ENCODE measurements at regions not wholly inside any gene's neighbourhood (a gene's known extent, or its start where the extent isn't known, plus 50 kb on each side); places are given as distances from the start of the nearest gene placed in this dataset.
"Not testable (repeated sequence)": the region's sequence is repeated elsewhere in the genome, so short reads cannot be mapped to it uniquely, and the experiment has no call there.

DNA sequence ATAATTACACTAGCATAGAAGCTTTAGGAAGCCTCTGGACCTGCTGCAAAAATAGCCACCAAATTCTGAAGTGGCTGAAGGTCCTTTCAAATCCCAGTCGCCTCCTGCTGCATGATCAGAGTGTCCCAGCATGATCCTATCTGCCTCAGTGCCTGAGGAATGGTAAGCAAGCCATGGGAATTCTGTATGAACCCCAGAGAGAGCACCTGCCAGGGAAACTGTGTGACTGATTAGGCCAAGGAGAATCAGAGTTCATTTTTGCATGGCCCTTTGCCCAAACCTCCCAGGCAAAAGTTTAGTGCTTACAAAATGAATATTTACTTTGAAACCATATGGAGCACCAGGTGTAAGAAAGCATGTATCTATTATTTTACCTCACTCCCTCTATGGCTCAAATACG is 221.4 kb downstream of the ARL4C start:
- no peak for DNase-seq (ENCODE audit: low read depth)

- no peak for DNase-seq (ENCODE audit: low read depth)
Measured at GRCh38 chr2:234273887-234274584, 222.8 kb downstream of the ARL4C start.

DNA sequence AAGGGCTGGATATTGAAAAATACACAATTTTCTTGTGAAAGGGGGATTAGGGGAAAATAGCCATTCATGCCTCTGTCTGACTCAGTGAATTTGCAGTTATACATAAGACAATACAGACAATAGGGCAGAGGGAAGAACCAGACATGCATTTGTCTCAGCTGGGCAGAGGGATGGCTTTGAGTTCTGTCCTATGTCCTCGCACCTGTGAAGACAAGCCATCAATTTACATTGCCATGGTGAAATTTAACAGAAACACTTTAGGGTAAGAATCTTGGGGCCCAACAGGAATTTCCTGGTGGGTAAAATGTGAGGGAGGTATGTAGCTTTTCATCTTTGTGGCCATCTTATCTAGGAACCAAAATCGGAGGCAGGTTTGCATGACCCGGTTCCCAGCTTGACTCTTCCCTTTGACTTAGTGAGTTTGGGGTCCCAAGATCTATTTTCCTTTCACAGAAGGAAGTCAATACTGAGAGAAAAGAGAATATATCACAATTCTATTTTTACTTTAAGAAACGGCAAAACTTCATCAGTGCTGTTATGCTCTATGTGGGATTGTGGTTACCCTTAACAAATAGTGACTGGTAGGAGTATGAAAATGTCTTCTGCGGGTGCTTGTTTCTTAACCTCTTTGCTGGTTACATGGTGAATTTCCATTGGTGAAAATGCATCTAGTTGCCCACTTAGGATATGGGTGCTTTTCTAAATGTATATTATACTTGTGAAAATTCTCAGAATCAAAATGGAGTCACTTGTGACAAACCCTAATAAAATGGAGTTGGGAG is 221.8 kb downstream of the SPP2 start:
- DNase-seq (ENCODE audit: low read depth), result no peak

DNA sequence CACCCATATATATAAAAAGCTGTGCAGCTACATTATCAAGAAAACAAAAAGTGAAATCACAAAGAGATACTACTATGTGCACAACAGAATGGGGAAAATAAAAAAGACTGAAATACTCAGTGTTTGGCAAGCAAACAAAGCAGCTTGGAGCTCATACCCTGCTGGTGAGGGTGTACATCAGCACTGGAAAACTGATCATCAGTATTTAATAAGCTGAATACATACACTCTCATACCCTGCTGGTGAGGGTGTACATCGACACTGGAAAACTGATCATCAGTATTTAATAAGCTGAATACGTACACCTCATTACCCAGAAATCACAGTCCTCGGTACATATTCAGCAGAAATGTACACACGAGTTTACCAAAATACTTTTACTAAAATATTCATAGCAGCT is 220.8 kb downstream of the SPP2 start:
- no peak for DNase-seq (ENCODE audit: low read depth)

GRCh38 chr2:234269769-234270204 is 219.3 kb downstream of the SPP2 start:
- DNase-seq (ENCODE audit: low read depth), result no peak

GRCh38 chr2:234267534-234267933 is 217.0 kb downstream of the SPP2 start:
- no peak for DNase-seq (ENCODE audit: low read depth)

DNA sequence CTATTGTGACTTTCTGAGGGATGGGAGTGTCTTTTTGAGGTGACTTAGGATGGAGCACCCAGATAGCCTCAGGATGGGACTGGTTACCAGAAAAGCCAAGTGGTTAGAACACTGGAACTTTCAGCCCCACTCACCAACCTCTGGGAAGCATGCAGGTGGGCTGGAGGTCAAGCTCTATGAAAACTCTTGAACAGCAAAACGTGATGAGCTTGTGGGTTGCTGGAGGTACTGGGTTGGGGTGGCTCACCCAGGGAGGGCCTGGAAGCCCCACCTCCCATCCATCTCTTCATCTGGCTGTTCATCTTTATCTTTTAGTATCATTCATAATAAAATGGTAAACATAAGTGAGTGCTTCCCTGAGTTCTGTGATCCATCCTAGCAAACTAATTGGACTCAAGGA is 216.4 kb downstream of the SPP2 start:
- DNase-seq (ENCODE audit: low read depth), result no peak

DNA sequence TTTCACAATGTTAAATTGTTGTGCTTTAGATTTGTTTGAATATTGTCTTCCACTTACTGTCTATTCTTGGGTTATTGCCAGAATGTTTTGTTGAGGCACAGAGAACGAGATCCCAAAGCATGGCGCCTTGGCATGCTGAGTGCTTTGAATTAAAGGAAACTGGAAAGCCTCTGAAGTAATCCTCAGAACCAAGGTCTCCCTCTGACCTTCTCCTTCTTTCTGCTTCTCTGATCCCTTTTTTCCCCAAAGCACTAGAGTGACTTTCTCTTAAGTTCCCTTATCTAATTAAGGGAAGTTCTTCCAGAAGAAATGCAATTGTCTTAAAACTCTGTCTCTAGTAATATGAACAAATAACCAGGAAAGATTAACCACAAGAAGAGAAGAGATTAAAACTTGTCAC is 214.7 kb downstream of the SPP2 start:
- DNase-seq (ENCODE audit: low read depth), result no peak

DNA sequence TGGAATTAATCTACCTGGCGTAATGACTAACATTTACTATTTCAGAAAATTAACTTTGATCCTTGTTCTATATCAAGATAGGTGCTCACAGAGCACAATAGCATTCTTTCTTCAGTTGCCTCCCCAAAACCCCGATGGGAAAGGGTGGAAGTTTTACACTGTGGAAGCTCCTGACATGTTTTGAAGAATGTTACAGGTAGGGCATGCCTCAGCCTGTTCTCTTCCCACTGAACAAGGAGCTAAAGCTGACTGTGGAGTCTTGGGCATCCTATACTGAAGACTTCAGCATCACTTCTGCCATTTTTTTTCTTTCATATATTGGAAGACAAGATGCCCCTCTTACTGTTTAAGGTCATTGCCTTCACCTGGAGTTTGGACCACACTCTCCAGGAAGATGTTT is 211.2 kb downstream of the SPP2 start:
- no peak for DNase-seq (ENCODE audit: low read depth)

GRCh38 chr2:234259440-234259839 is 208.9 kb downstream of the SPP2 start:
- DNase-seq (ENCODE audit: low read depth), result no peak

- no peak for DNase-seq (ENCODE audit: low read depth)
Measured at GRCh38 chr2:234258562-234259141, 208.2 kb downstream of the SPP2 start.

DNA sequence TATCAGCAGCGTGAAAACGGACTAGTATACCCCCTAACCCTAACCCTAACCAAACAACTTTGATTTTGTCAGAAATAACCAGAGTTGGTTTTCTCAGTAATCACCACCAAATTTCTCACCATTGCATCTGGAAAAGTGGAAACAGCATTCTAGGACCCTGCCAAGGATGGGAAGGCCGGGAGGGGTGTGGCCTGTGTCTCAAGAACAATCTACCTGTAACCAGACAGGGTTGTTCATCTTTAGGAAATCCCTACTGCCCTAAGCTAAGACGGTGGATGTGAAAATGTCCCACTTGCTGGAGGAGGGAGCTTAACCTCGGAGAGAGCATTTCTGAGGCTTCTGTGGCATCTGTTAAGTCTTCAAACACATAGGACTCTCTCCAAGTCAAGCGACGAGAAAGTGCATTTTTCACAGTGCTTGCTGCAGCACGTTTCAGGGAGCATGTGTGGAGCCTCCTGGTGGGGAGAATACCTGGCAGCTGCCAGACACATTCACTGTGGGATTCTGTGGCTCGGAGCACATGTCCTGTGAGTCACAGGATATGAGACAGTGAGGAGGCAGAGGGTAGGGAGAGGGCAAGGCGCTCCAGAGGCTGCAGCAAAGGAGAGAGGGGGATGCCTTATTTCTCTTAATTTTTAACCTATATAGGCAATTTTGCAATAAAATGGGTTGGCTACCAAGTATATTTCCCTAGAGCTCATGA is 207.5 kb downstream of the SPP2 start:
- DNase-seq (ENCODE audit: low read depth), result peak; percentile 34

DNA sequence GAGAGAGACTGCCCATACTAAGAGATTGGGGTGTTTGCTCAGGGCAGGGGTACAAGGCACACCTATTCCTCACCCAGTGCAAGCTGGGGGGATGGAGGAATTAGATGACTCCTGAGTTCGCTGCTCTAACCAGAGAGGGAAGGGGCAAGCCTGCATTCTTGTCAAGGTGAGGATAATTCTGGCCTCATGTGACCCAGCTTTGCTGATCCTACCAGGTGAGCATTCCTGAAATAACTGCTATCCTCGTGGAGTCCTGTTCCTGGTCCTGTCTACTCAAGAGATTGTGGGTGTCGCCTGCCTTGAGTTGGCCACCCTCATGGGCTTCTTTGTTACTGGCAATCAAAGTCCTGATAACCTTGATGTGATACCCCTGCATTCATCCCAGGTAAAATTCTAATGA is 206.0 kb downstream of the SPP2 start:
- DNase-seq (ENCODE audit: low read depth), result no peak

DNA sequence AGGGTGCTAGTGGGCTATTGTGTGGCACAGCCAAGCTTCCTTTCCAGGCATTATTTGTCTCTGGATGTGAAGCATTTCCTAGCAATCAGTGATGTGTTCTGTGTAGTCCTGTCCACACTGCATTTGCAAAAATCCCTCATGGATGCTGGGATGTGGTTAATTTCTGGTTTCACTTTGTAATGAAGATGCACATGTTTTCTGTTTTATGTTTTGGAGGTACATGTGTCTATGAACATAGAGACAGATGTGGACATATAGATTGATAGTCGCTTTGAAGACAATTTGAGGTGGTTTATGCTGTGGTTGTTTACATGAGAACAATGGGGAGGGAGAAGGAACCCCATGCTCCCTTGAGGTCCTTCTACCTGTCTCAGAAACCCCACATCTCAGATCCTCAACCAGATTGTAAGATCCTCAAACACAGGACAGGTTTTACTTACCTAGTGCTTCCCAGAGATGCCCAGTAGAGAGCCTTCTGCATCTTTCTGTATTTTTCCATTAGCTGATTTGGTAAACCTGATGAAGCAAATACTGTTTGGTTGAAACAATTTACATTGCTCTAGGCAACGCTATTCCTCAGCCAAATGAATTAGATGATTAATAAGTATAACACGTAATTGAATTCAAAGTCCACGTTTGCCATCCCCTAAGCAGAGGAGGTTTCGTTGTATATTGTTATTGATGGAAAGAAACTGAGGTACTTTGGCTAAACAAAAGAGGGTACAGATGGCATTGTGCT is 204.4 kb downstream of the SPP2 start:
- no peak for DNase-seq (ENCODE audit: low read depth)

GRCh38 chr2:234252772-234253171 is 202.3 kb downstream of the SPP2 start:
- DNase-seq (ENCODE audit: low read depth), result no peak

- DNase-seq (ENCODE audit: low read depth), result no peak
Measured at GRCh38 chr2:234251326-234252271, 201.1 kb downstream of the SPP2 start.

DNA sequence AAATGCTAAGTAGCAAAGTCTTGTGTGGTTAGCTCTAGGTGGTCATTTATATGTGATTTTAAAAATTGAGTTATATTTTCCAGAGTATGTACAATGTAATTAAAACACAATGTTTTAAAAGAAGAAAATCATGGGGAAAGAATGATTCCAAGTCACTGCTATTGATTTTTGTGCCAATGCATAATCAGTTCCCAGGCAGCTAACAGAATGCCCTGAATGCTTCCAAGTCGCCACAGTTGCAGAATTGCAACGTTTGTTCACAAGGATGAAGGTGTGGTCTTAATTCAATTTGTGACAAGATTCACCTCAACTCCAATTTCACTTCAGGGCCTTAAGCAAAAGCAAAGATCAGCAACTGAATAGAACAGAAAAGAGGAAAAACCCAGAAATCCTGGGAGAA is 200.4 kb downstream of the SPP2 start:
- DNase-seq (ENCODE audit: low read depth), result no peak

DNA sequence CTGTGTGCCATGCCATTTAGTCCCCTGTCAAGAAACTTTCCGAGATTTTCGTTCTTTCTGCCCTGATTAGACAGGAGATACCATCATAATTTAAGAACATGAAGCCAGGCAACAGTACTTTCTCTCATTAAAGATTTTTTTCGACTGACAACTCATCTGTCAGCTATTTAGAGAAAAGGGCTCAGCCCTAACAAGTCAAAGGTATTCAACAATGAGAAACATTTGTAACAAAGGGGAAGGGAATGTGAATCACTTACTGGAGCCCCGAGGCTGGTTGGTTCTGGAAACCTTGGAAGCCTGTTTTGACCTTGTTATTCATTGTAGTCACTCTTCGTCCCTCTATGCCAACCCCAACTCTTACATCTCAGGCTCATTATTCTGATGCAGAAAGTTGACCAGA is 199.4 kb downstream of the SPP2 start:
- DNase-seq (ENCODE audit: low read depth), result no peak

- no peak for DNase-seq (ENCODE audit: low read depth)
Measured at GRCh38 chr2:234249034-234249735, 198.7 kb downstream of the SPP2 start.

DNA sequence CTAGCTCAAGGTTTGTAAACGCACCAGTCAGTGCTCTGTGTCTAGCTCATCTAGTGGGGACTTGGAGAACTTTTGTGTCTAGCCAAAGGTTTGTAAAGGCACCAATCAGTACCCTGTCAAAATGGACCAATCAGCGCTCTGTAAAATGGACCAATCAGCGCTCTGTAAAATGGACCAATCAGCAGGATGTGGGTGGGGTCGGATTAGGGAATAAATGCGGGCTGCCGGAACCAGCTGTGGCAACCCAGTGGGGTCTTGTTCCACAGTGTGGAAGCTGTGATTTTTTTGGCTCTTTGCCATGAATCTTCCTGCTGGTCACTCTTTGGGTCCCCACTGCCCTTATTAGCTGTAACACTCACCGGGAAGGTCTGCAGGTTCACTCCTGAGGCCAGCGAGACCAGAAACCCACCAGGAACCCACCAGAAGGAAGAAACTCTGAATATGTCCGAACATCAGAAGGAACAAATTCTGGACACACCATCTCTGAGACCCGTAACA is 197.8 kb downstream of the SPP2 start:
- not testable (repeated sequence) for DNase-seq (ENCODE audit: low read depth)
